HG03521 (cell line): ENCODE measurements at regions not wholly inside any gene's neighbourhood (a gene's known extent, or its start where the extent isn't known, plus 50 kb on each side); places are given as distances from the start of the nearest gene placed in this dataset.

Experiments used
- ATAC-seq: cut with Tn5 transposase; IDR thresholded peaks from one replicate; pipeline ENCODE4 v1.9.1; 2021; ENCODE audit warnings: mild to moderate bottlenecking, moderate library complexity; ENCODE audit not compliant: unreplicated experiment

DNA sequence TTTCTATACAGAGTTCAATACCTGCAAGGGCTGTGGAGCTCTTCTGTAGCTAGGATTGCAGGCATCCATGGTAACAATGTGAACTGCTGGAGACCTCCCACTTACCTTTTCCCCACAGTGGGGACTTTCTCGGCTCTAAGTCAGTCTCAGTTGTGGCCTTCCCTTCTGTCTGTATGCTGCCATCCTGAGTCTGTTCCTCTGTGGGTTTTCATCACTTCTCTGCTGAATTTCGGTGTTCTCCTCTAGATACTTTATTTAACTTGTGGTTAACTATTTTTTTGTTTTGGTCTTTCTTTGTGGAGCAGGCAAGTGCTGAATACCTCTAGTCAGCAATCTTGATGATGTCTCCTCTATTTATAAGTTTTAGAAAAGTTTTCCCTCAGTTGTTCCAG lies 647.2 kb upstream of the CDH2 start:
- no peak for ATAC-seq

DNA sequence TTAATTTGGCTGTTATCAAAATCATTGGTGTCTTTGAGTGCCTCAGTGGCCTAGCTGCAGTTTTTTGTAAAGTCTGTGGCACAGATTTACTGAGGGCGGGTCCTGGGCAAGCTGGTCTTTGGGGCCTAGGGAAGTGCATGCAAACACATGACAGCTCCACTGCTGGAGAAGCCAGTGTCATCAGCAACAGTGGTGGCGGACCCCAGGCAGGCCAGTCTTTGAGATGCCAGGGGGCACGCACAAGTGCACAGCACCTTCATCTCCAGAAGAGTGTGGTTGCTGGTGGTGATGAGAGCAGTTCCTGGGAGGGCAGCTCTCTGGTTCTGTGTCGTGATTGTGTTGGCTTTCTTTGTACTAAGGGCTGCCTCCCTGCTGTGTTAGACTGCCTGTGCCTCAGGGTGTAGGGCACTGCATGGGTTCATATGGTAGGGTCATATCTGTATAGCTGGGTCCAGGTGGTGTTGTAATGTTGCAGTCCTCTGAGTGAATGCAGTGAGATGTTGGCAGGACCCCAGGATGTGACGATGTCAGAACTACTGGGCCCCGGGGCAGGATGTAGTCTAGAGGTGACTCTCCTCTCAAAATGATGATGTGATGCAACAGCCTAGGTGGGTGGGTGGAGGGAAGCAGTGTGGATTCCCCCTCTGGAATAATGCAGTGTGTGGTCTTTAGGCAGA lies 646.7 kb upstream of the CDH2 start:
- no peak for ATAC-seq

DNA sequence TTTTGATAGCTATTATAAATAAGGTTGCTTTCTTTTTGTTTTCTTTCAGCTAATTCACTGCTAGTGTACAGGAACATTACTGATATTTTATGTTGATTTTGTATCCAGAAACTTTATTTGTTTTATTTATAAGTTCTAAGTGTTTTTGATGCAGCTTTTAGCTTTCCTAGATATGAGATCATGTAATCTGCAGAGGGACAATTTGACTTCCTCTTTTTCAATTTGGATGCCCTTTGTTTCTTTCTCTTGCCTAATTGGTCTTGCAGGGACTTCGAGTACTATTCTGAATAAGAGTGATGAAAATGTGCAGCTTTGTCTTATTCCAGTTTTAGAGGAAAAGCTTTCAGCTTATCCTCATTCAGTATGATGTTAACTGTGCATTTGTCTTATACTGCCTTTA lies 643.4 kb upstream of the CDH2 start:
- ATAC-seq, result no peak

DNA sequence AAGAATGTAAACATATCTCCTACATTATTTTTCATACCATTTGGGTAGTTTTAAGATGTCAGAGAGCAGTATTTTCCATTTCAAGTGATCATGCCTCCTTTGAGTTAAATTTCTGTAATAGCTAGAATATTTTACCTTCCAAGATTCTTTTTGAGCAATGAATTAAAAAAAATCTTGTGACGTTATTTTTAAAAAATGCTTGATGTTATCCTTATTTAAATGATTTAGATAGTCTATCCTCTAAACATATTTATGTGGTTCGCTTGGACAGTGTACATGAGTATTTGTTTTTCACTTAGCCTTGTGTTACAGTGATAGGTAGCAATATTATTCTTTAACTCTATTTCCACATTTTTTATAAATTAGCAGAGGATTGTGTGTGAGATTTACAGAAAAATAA lies 639.2 kb upstream of the CDH2 start:
- no peak for ATAC-seq

DNA sequence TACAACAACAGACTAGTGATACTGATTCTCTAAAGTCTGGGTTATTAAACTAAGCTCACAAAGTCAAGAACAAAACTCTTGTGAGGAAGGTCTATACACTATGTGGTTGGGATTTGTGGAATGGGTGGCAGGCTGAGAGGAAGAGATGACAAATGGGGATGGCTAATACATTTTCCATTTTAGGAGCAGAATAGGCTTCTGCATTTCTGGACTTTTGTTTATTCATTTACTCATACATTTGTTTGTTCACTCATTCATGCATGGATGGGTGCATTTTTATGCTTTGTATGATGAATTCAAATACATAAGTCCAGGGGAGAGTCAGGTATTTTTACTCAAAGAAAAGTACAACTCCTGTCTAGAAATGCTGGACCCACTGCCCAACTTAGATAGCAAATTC lies 637.4 kb upstream of the CDH2 start:
- ATAC-seq, result no peak

DNA sequence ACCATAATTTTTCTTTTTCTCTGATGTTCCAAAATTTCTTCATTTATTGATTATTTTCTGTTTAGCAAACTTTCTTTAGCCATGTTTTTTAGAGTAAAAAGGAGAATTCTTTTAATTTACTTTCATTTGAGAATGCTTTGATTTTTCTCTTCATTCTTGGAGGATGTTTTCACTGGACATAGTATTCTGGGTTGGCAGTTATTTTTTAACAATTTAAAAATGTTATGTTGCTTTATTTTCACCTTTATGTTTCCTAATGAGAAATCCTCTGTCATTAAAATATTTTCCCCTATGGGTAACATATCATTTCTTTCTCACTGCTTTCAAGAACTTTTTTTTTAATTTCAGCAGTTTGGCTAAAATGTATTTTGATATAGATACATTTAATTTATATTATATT lies 631.4 kb upstream of the CDH2 start:
- no peak for ATAC-seq

DNA sequence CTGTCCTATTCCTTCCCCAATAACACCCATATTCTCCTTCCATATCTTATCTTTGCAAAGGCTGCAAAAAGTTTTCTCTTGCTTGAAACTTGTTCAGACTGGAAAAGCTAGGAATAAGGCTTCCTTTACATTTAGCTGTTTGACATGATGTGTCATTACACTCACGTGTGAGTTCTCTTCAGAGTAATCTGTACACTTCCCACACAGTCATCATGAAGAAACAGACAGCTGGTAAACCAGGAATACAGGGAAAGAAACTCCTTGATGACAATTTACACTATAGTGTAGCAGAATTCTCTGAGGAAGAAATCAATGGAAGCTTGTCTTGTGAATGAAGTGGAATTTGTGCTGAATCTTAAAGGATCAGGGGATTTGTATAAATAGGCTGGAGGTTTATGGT lies 628.6 kb upstream of the CDH2 start:
- no peak for ATAC-seq

DNA sequence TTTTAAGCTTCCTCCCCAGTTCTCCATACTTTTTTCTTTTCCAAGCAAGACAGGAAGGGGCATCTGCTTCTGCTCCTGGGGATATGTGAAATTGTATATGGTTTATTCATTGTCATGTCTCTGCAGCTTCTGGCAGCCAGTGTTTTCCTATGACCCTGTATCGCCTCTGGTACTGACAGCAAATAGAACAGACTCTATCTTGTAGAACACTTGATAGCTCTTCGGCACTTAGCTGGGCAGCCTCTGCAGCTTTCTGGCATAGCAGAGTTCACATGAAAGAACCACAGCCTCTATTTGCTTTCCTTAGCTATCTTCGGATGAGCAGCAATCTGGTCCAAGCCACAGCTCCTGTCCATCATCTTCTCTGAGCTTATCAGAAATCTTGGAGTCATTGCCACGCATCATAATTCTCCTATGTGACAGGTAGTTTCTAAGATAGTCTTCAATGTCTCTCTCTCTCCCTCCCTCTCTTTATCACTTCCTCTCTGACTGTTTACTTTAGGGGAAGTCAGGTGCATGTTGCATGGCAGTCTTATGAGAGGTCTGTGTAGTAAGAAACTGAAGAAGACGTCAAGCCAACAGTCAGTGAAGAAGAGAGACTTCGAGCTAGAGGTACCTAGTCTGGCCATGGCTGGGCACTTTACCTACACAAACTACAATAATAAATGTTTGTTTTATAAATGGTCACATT lies 627.7 kb upstream of the CDH2 start:
- no peak for ATAC-seq

DNA sequence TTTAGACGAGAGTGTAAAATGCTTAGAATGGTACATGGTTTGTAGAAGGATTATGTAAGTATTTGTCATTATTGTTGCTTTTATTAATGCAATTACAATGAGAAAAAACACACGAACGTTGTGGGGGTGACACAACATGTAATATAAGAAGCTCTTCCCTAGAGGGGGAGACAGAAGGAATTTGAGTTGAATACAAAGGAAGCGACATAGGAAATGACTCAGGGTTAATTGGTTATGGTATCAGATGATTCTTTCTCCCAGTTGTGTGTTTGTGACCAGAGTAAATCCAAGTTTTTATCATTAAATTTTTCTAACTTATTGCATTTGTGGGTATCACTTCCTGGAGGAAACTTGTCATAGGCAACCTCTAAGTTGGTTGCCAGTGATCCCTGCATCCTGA lies 625.6 kb upstream of the CDH2 start:
- no peak for ATAC-seq

DNA sequence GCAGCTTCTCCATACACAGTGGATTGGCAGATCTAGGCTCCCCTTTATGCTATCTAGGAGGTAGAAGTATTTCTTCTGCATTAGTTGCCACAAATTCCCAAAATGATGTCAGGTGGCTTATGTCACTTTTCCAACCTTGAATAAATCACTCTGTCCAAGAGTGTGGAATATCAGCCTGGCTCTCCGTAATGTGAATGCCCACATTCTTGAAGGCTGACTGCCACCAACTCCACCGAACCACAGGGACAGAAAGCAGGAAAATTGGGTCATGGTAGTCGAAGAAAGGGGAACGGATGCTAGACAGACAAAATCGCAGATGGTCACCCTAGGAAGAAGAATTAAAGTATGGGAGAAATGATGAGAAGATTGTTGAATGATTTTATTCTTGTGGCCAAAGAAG lies 624.9 kb upstream of the CDH2 start:
- ATAC-seq, result no peak

DNA sequence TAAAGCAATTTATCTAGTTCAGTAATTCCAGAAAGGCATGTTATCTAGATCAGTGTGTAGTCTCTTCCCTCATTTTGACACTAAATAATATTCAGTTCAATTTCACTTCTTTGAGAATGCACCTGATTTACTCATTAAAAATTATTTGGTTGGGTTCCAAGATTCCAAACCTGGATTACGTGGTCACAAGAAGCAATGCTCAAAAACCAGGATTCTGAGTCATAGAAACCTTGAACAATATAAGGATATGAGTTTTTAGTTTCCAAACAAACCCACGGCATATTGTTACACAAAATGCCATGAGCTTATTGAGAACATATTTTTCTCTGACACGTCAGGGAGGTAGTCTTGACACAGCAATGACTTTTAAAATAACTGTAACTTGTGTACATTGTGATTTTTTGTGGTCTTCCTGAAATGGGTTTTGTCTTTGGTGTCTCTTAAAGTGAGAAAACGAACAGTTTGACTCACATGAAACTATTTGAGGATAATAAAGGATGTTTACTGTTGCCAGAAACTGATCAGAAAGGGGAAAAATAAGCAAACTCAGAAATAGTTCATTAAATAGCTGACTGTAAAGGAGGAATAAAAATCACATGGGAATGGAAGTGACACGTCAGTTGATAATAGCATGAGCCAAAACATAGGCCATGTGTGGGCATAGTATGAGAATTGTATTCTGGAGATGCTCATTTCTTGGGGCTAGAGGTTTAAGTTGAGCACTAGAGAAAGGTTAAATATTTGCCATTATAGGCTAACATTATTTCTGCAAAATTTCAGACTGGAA lies 617.7 kb upstream of the CDH2 start:
- no peak for ATAC-seq

DNA sequence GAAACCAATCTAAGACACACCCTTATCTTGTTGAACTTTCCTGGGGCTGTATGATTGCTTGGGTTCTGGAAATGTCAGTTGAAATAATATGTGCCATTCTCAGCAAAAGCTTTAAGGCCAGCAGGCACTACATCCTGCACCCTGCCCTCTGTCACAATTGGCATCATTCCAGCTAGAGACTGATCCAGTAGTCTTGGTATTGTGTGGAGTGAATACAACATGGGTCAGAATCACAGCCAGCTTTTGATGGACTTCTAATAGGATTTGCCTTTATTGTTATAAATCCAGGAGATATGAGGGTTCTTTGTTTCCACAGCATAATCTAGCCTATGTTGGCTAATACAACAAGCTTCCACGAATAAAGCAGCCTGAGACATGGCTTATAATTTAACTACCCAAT lies 617.0 kb upstream of the CDH2 start:
- ATAC-seq, result no peak

DNA sequence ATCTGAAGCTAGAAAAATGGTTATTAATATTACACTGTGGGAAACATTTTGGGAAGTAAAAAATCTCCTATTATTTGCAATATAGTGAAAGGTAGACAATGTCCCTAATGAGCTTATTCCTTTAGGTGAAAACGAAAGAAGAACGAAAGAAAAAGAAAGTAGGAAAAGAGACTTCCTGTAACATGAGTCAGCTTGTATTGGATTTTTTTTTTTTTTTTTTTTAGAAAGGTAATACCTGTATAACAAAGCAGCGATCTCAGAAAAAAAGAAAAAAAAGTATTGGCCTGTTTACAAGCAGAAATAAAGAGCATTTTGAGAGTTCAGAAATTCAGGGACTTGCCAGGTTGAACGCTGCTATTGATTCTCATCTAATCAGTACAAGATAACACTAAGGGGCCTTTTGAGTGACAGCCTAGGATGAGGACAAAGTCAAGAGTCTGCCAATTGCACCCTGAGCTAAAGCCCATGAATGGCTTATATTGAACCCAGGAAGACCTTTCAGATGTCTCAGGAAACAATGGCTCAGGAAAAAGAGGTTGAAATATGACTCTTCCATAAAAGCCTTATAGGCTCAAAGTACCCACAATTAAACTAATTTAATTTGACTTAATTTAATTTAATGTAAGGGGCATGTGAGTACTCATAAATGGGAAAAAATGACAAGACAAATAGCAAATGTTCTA lies 615.6 kb upstream of the CDH2 start:
- no peak for ATAC-seq

DNA sequence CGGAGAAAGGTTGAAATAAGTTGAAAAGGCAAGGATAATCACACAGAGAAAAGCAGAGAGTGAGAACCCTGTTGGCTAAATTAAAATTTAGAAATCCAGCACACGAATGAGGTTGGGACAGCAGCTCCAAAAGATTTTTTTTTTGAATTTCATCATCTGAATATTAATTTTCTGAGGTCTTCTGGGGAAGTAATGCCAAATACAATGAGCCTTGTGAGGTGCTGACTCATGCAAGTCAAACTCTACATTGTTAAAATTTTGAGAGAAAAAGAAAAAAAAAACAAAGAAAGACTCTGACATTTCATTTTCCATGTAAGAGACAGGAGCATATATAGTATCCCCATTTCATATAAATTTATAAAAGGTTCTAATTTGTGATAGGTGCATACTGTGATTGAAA lies 614.2 kb upstream of the CDH2 start:
- ATAC-seq, result no peak

DNA sequence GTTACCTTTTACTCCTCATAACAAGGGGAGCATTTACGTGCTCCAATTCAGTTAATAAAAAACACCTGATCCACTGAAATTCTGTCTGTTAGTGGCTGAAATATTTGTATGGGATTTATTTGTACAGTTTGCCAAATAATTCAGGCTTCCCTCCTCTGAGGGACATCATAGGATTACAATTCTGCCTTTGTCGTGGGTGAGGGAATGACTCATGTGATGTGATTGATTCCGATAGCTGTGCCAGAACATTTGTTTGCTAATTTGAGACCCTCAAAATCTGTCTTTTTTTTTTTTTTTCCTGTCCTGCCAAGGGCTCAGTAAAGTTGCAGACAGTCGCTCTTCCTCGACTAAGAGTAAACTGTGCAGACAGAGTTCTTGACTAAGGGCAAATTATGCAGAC lies 612.6 kb upstream of the CDH2 start:
- ATAC-seq, result no peak

DNA sequence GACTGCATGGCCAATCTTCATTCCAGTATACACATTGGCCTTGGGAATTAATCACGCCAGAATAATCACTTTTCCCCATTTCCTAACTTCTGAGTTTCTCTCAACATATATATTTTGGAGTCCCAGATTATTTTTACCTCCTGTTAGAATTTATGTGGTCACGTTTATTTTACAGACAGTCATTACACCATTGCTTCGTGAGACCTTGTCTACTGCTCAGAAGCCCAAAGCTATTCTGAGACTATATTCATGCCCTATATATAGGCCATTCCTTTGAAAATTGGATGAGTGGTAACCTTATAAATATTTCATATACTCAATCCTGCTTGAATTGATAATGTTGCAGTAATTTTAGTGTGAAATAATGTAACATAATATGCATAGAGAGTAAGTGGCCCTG lies 610.0 kb upstream of the CDH2 start:
- no peak for ATAC-seq

DNA sequence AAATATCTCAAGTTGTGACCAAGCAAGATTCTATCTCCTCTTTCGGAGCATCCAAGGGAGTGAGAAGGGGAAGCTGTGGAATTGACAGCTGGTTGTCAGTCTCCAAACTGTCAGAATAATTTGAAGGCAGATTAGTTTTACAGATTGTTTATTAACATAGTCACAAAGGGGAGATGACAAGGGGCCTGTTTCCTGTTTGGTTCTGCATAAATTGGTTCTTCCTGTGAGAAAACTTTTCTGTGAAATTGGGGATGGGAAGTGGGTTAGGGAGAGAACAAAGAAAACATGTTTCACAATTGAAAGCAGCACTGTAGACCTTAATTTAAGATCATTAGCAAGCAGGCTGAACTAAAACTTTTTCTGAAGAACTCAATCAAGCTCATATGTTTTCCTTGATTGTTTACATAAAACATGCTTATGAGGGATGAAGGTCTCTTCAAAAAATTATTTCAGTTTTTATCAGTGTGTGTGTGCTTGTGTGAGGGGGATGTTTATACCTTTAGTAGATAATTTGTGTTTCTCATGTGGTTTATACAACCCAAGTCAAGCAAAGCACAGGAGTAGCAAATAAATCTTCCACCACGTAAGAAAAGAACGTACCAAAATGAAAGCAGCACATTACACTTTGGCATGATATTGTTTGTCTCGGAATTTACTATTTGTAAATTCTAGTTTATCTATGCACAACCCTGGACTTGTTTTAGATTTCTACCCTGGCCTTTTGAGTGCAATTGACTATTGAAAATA lies 604.9 kb upstream of the CDH2 start:
- no peak for ATAC-seq

DNA sequence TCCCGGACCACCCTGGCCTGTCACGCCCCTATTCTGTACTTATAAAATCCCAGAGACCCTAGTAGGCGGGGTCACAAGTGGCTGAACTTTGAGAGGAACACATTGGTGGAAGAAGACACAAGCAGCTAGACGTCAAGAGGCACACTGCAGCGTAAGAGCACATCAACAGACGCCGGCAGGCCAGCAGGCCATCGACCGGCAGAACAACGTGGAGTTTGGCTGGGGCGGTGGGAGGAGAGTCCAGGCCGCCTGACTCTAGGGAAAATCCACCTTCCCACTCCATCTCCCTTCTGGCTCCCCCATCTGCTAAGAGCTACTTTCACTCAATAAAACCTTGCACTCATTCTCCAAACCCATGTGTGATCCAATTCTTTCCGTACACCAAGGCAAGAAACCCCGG lies 601.8 kb upstream of the CDH2 start:
- ATAC-seq, result no peak

DNA sequence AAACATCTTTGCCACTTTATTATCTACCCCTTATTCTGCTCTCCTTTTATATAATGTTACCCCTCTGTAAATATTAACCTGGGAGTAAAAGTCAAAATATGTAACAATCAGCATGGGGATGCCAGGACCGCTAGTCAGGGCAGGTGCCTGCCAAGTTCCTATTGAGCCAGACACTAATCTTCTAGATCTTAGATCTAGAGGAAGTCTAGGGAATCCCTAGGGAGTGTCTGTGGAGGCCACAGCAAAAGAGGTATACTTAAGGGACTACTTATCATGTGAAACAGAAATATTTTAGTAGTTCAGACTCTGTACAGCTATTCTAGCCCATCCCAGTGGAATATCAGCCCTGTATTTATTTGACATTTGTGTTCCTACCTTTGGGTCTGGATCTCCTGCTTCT lies 600.8 kb upstream of the CDH2 start:
- ATAC-seq, result no peak

DNA sequence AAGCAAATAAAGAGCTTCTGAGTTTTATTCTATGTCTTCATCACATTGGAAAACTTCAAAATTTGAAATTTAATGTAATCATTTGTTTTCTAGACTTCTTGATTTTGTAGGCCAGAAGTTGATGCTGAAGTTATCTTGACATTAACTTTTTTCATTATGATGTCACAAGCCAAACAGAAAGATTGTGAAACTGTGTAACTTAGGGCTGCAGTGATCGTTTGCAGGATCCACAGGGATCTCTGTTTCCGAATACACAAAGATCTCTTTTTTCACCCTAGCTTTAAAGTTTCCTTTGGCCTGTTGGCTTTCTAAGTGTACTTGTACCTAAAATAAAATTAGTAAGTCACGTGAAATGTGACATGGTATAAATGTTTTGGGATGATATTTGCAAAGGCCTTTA lies 594.9 kb upstream of the CDH2 start:
- ATAC-seq, result no peak
